Transverse colon (tissue), 4 donors: ENCODE measurements at regions not wholly inside any gene's neighbourhood (a gene's known extent, or its start where the extent isn't known, plus 50 kb on each side); places are given as distances from the start of the nearest gene placed in this dataset.
"Not testable (repeated sequence)": the region's sequence is repeated elsewhere in the genome, so short reads cannot be mapped to it uniquely, and the experiment has no call there.

Source experiments
- POLR2A ChIP-seq: fragments of 450-650 bp; IDR thresholded peaks from one replicate; pipeline ENCODE4 v1.6.1; 2016; ENCODE audit warnings: antibody characterized with exemption, mild to moderate bottlenecking, moderate library complexity
- POLR2AphosphoS5 ChIP-seq, 3 donors: sonication (generic); formaldehyde crosslinking; IDR thresholded peaks; one replicate each; pipeline ENCODE4 v1.6.1; 2016; ENCODE audit warnings: antibody characterized with exemption in 3 of 3
- TF ChIP-seq, protein P1 (sequence below), 5 experiments: fragments of 200-600 bp in 3 of 5; fragments of 450-650 bp in 2 of 5; sonication (generic) in 3 of 5; IDR thresholded peaks; 1 replicate in 2 of 5; 2 replicates in 3 of 5; pipeline ENCODE4 v1.5.1; 2016 to 2017; ENCODE audit warnings: antibody characterized with exemption in 5 of 5, inconsistent platforms in 3 of 5, mild to moderate bottlenecking in 2 of 5, moderate library complexity in 1 of 5

DNA sequence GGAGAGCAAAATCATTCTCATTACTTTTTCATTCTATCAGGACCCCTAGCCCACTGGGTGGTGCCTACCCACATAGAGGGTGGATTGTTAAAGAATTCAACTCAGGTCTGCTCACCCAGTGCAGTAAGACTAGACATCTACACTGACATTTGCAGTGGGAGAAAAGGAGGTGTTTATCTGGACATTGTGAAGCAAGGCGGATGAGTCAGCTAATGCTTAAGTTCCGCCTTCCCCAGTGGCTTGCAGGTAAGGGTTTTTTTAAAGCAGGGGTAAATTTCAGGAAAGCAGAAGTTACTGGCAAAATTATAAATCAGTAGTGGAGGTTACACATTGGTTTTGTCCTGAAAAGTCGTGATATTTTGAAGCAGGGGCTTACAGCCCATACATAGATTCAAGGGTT lies 359.2 kb upstream of the NPAP1 start:
- TF ChIP-seq, protein P1, sequence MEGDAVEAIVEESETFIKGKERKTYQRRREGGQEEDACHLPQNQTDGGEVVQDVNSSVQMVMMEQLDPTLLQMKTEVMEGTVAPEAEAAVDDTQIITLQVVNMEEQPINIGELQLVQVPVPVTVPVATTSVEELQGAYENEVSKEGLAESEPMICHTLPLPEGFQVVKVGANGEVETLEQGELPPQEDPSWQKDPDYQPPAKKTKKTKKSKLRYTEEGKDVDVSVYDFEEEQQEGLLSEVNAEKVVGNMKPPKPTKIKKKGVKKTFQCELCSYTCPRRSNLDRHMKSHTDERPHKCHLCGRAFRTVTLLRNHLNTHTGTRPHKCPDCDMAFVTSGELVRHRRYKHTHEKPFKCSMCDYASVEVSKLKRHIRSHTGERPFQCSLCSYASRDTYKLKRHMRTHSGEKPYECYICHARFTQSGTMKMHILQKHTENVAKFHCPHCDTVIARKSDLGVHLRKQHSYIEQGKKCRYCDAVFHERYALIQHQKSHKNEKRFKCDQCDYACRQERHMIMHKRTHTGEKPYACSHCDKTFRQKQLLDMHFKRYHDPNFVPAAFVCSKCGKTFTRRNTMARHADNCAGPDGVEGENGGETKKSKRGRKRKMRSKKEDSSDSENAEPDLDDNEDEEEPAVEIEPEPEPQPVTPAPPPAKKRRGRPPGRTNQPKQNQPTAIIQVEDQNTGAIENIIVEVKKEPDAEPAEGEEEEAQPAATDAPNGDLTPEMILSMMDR (IDR thresholded peaks at IDR 0.05) = not testable (repeated sequence)
- TF ChIP-seq POLR2AphosphoS5 (IDR thresholded peaks at IDR 0.05); POLR2A: not testable (repeated sequence)
